GM21390 (cell line): ENCODE measurements at regions not wholly inside any gene's neighbourhood (a gene's known extent, or its start where the extent isn't known, plus 50 kb on each side); places are given as distances from the start of the nearest gene placed in this dataset.

ENCODE experiments used
- ATAC-seq: cut with Tn5 transposase; IDR thresholded peaks from one replicate; pipeline ENCODE4 v1.9.1; 2021; ENCODE audit not compliant: unreplicated experiment

DNA sequence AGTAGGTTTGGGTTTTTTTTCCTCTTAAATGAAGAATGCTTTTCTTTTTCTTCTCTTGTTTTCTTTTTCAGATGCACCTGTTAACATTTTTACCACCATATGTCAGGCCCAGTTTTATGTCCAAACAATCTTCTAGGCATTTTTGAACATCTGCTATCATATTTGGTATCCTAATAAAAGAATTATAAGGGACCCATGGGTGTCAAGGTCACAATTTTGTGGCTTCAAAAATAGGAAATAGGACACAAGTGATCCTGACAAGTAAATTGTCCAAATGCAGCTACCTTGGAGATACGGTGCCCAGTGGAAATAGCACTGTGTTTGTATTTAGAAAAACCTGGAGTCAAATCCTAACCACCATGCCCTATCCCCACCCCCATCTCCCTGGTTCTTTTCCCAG is 270.3 kb downstream of the MZT1 start:
- ATAC-seq, result no peak

- no peak for ATAC-seq
Measured at GRCh38 chr13:72456486-72456885, 270.9 kb downstream of the MZT1 start.

DNA sequence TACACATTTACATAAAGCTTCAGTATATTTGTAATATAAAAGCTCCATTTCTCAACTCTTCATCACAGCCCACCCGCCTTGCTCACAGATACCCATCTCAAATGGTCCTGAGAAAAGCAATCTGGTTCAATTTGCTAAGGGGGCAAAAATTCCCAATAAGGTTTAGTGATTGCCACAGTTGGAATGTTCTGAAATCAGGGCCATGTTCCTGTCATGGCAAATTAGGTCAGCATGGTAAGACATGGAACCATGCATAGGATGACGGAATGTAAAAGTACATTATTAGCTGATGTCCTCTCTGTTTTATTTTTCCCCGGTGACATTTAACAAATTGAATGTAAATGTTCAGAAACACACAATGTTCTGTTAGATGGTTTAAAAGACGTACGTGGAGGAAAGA is 274.3 kb downstream of the MZT1 start:
- ATAC-seq, result no peak

GRCh38 chr13:72448082-72448481 is 279.3 kb downstream of the MZT1 start:
- ATAC-seq, result no peak

DNA sequence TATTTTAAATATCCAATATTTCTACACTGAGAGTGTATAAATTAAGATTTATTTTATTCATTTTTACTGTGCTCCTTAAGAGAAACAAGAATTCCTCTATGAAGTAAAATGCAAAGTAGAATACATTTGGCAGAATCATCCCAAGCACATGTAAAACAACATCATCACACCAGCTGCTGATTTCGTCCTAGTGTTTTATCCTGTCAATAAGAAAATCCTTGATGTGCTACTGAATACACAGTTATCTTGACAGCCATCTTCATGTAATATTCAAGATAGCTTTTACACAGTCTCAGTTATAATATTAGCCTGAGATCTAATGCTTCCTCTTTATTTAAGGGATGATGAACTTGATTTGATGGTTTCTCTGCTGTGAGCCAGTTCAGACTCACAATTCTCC is 282.4 kb downstream of the MZT1 start:
- no peak for ATAC-seq

DNA sequence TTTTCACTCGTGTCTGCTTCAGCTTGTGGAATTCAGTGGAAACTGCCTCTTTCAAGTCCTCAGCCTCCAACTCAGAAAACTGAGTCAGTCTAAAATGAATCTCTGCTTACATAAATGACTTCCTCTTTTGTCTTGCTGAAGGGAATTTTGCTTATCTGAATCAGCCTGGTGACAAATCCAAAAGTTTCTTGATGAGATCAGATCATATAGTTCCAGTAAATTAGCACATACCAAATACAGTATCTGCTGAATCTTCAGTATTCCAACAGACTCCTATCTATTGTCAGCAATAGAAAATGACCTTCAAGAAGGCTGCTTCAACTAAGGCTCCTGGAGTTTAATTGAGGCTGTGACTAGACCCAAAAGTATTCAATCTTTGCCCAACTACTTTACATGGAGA is 290.0 kb downstream of the MZT1 start:
- no peak for ATAC-seq

DNA sequence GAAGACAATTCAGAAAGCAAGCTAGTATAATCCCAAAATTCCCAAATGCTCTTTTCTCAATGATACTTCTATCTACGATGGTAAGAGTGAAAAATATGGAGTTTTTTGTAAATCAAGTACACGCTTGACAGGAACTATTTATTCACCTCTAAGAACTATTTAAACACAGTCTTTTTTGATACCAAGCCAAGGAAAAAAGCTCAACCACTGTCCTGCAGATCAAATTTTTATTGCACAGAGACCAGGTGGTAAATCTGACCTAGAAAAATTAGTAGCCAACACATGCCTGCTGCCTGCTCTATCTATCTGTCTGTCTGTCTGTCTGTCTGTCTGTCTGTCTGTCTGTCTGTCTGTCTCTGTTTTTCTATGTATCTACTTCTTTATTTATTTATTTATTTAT is 292.2 kb downstream of the MZT1 start:
- no peak for ATAC-seq

- no peak for ATAC-seq
Measured at GRCh38 chr13:72431981-72432682, 295.3 kb downstream of the MZT1 start.

DNA sequence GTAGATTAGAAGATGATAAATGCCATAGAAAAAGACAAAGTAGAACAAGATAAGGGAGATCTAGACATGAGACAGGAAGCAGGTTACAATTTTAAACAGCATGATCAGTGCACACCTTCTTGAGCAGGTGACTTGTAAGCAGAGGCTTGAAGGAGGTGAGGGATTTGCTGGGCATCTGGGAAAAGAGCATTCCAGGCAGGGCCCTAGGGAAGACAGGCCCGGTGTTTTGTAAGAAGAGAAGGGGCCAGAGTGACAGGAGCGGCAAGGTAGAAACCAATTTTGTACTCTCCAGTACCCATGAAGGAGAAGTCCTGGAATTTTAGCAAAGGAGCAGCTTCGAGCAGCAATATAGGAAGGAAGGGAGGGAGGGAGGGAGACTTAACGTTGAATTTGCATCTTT is 296.5 kb downstream of the MZT1 start:
- ATAC-seq, result no peak

DNA sequence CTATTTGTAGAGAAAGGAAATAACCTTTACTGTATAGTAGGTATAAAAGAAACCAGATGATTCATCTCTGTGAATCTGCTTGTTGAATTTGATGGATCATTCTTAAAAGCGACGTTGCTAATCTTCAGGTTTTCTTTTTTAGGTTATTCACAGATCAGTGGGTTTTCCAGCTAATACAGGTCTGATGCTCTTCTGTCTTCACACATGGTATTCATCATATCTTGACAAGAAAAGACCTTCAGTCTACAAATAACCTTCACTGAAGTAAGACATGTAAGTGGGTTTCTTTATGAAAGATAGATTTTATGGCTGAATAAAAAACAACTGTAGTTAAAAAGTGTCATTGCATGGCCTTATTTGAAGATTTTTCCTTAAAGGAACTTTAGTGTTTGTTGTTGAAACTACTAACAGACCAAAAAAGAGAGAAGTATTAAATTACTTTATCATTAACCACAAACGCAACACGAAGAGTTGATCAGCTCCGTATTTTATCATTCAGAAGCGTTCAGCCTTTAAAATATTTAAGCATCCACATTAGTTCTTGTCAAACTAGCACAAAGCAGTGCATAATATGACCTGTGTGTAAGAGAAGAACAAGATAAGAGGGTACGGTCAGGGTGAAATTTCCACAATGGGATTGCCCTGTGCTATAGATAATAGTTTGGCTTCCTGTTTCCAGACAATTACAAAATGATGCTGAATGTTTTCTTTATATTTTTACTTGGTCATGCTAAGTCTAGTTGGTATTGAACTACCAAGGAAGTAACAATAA is 299.5 kb downstream of the MZT1 start:
- ATAC-seq, result no peak

DNA sequence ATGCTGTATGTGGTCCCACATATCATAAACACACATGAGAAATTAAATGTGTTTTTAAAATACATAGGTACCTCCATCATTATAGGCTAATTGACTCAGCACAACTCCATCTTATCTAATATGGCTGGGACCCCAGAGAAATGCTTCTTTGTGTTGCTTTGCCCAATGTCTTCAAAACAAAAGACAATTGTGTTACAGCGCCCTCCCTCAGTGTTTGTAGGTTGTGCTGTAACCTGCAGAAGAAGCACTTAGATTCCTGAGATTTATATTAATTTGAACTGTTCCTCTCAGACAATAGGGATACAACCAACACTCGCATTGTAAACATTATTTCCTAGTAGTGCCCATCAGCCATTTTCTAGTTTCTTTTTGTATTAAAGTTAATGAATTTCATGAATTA is 303.4 kb downstream of the MZT1 start:
- no peak for ATAC-seq

GRCh38 chr13:72415817-72416216 is 311.6 kb downstream of the MZT1 start:
- no peak for ATAC-seq

- no peak for ATAC-seq
Measured at GRCh38 chr13:72412481-72412880, 314.9 kb downstream of the MZT1 start.

- ATAC-seq, result no peak
Measured at GRCh38 chr13:72405441-72405840, 322.0 kb downstream of the MZT1 start.

GRCh38 chr13:72403396-72404010 is 323.9 kb downstream of the MZT1 start:
- no peak for ATAC-seq

DNA sequence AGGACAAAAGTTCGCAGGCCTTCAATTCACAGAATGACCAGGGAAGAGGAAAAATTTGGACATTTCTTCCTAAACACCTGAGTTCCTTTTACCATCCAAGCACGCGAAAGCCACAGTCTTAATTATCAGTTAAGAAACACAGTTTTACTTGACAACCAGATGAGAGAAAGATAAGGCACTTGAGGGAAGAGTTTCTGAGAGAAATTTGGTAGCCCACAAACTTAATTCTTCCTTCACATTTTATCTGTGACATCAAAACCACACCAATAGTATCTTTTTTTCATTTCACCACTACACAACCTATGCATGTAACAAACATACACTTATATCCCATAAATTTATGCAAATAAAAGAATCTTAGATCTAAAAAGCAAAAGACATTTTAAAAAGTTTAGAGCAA is 326.6 kb downstream of the MZT1 start:
- ATAC-seq, result no peak

DNA sequence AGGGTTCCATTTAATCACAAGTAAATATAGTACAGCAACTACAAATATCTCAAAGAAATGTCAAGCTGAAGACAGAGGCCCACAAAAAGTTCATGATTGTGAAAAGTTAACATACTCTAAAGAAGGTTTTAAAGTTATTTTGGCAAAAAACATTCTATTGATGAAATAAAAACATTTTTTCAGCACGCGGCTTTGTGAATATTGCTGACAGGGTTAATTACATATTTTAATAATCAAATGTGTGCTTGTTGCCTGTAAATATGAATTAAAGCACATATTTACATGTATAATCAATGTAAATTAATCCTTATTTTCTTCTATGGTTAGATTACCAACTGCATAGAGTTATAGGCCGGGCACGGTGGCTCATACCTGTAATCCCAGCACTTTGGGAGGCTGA is 328.1 kb downstream of the MZT1 start:
- no peak for ATAC-seq

GRCh38 chr13:72397265-72397664 is 330.2 kb downstream of the MZT1 start:
- no peak for ATAC-seq

DNA sequence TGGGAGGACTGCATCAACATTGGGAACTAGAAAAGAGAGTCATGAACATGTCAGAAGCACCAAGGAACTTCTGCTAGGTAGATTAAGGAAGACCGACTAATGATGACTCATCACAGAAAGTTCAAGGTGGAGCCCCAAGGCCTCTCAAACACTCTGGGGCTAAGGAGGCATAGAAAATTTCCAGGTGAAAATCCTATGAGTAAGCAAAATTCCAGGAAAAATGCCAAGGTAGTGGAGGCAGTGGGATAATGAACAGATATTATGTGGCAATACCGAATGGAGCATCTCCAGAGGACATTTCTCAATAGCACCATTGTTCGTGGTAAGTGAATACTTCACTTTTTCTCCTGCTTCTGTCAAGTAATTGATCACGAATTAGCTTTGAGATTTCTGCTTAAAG is 336.5 kb downstream of the MZT1 start:
- ATAC-seq, result no peak

DNA sequence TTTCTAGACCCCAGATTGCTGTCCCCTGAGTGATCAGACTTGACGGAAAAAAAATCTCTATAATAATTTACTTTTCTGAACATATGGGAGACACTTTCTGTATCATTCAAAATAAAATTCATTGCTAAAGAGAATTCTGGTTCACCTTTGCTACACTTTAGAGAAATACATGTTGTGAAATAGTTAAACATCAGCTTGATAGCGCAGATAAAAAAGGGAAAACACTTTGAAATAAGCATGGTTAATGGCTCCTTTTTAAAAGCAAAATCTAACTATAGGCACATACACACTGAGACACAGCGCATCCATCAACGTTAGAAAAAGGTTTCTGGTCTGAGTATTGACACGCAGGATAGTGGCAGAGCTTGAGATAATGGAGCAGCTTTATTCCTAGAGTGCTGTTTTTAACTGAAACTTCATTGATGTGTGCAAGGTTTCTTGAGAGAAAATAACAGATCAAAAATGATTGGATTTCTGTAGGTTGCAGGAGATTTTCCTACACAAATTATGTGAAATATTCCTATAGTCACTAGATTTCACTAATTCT is 341.2 kb downstream of the MZT1 start:
- no peak for ATAC-seq

DNA sequence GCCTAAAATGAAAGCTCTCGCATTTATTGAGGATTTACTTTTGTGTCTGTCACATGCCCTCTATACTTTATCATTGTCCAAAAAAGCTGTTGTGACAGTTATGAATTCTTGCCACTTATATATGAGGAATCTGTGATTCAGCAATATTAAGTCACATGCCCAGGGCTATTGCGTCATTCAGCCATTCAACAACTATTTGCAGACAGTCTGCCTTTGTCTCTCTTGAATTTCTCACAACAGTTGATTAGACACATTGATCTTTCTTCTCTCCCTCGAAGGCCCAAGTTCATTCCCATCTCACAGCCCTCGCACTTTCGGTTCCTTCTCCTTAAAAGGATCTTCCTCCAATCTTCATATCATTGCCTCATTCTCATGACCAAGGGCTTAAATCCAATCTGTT is 342.6 kb downstream of the MZT1 start:
- ATAC-seq, result no peak
